OCI-LY7 (cell line): ENCODE measurements at regions not wholly inside any gene's neighbourhood (a gene's known extent, or its start where the extent isn't known, plus 50 kb on each side); places are given as distances from the start of the nearest gene placed in this dataset.
A peak's percentile ranks its signal among the peaks of the same experiment; 100 is the strongest.

ENCODE experiments used
- BruUV-seq: library from RNA; stranded (reverse); fragments of 400-500 nt; replicated peaks from 2 replicates; lab custom pipeline; 2021; lab: Mats Ljungman, UMichigan
- CTCF ChIA-PET: fragments of 300-600 bp; sonication (Branson Sonifier 250); formaldehyde crosslinking; loops from one replicate; lab custom pipeline; 2022; ENCODE audit warnings: antibody characterized with exemption; ENCODE audit not compliant: unreplicated experiment; lab: Charles Lee
- POLR2A ChIA-PET: fragments of 300-600 bp; sonication (Branson Sonifier 250); formaldehyde crosslinking; loops from one replicate; lab custom pipeline; 2022; ENCODE audit warnings: antibody characterized with exemption; lab: Charles Lee
- DNase-seq: peaks from one replicate; pipeline ENCODE4 v3.0.0-alpha.2; 2015; ENCODE audit warnings: low spot score
- H2AFZ ChIP-seq: fragments of 200-600 bp; sonication (generic), shearing (Covaris generic); 2 replicates; pipeline ENCODE4 v1.6.1; 2014; ENCODE audit warnings: mild to moderate bottlenecking, antibody characterized with exemption, low read length, moderate library complexity
- H3K27ac ChIP-seq: fragments of 200-600 bp; sonication (generic); 2 replicates; pipeline ENCODE4 v1.5.1; 2014; ENCODE audit warnings: mixed run types, low read depth, mild to moderate bottlenecking, moderate library complexity, low read length, inconsistent platforms; ENCODE audit not compliant: poor library complexity, severe bottlenecking
- H3K36me3 ChIP-seq: fragments of 200-600 bp; sonication (generic); 2 replicates; pipeline ENCODE4 v1.6.1; 2014; ENCODE audit warnings: mild to moderate bottlenecking, antibody characterized with exemption, low read length, moderate library complexity, mixed read lengths; ENCODE audit not compliant: insufficient read depth
- H3K4me1 ChIP-seq: fragments of 200-600 bp; sonication (generic); 2 replicates; pipeline ENCODE4 v1.5.1; 2014; ENCODE audit warnings: mild to moderate bottlenecking, low read length; ENCODE audit not compliant: insufficient read depth, poor library complexity, severe bottlenecking
- H3K4me2 ChIP-seq: fragments of 200-600 bp; sonication (generic); 2 replicates; pipeline ENCODE4 v1.6.1; 2014; ENCODE audit warnings: mild to moderate bottlenecking, low read length
- H3K4me3 ChIP-seq: fragments of 200-600 bp; sonication (generic); 2 replicates; pipeline ENCODE4 v1.5.1; 2014; ENCODE audit warnings: mild to moderate bottlenecking, low read depth, low read length; ENCODE audit not compliant: poor library complexity, severe bottlenecking
- H3K79me2 ChIP-seq: fragments of 200-600 bp; sonication (generic); 2 replicates; pipeline ENCODE4 v1.6.1; 2016; ENCODE audit warnings: low read depth, mild to moderate bottlenecking, low read length, moderate library complexity, mixed read lengths; ENCODE audit not compliant: insufficient read depth
- H3K9me2 ChIP-seq: fragments of 200-600 bp; sonication (generic); 2 replicates; pipeline ENCODE4 v1.6.1; 2016; ENCODE audit warnings: mild to moderate bottlenecking, low read length, mixed read lengths; ENCODE audit not compliant: insufficient read depth
- H3K9me3 ChIP-seq: fragments of 200-600 bp; sonication (generic); 2 replicates; pipeline ENCODE4 v1.6.1; 2014; ENCODE audit warnings: mild to moderate bottlenecking, mixed run types, low read length, mixed read lengths
- H4K20me1 ChIP-seq: fragments of 200-600 bp; sonication (generic); 2 replicates; pipeline ENCODE4 v1.6.1; 2014; ENCODE audit warnings: mild to moderate bottlenecking, antibody characterized with exemption, low read length, moderate library complexity, mixed read lengths; ENCODE audit not compliant: insufficient read depth
- EZH2phosphoT487 ChIP-seq: fragments of 200-600 bp; sonication (generic); IDR thresholded peaks from 2 replicates; pipeline ENCODE4 v1.6.1; 2018; ENCODE audit warnings: low read depth, borderline replicate concordance, mild to moderate bottlenecking, mixed run types, antibody characterized with exemption, low read length, moderate library complexity, mixed read lengths
- intact Hi-C: fragments of 100-400 bp; cut with micrococcal nuclease; formaldehyde crosslinking; loops from one replicate; pipeline ENCODE4 v1.10.0; 2022; ENCODE audit not compliant: unreplicated experiment
- TF ChIP-seq, protein P1 (sequence below): fragments of 200-600 bp; sonication (generic); conservative IDR thresholded peaks from 2 replicates; pipeline ENCODE4 v1.5.1; 2014; ENCODE audit warnings: mild to moderate bottlenecking, antibody characterized with exemption, low read length, moderate library complexity, mixed read lengths

DNA sequence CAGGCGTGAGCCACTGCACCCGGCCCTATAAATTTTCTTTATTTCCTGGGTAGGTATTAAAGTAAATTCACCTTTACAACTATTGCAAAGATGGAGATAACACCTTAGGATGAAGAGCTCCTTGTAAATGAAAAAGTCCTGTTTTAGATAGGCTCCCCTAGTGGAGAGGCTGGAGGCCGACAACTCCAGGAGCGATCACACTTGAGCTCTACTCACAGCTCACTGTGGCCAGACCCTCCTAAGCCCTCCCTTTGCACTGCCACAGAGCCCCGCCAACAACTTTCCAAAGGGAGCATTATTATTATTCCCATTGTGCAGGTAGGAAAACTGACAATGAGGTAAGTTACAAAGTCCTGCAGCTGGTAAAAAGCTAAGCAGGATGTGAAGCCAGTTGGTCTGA is 139.1 kb upstream of the ERCC6L2 start:
- intact Hi-C loops: no loop called here
- Histone ChIP-seq H2AFZ (no peak overlapping the region), H3K79me2 (no peaks in the 10 kb centered on the region), H3K4me1 (no peaks in the 10 kb centered on the region), H3K9me3 (no peaks in the 10 kb centered on the region), H3K36me3 (no peaks in the 10 kb centered on the region), H3K4me2 (no peak overlapping the region), H4K20me1 (no peaks in the 10 kb centered on the region), H3K9me2 (no peaks in the 10 kb centered on the region), H3K27ac (no peak overlapping the region), H3K4me3 (no peak overlapping the region)
- TF ChIP-seq, protein P1, sequence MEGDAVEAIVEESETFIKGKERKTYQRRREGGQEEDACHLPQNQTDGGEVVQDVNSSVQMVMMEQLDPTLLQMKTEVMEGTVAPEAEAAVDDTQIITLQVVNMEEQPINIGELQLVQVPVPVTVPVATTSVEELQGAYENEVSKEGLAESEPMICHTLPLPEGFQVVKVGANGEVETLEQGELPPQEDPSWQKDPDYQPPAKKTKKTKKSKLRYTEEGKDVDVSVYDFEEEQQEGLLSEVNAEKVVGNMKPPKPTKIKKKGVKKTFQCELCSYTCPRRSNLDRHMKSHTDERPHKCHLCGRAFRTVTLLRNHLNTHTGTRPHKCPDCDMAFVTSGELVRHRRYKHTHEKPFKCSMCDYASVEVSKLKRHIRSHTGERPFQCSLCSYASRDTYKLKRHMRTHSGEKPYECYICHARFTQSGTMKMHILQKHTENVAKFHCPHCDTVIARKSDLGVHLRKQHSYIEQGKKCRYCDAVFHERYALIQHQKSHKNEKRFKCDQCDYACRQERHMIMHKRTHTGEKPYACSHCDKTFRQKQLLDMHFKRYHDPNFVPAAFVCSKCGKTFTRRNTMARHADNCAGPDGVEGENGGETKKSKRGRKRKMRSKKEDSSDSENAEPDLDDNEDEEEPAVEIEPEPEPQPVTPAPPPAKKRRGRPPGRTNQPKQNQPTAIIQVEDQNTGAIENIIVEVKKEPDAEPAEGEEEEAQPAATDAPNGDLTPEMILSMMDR: peak; percentile 64
- no peak for TF ChIP-seq EZH2phosphoT487
- ChIA-PET CTCF (interaction anchor here (1.1 kb wide), 1 partner anchor 10 kb away, joined by 3 read pairs; no protein-coding TSS in a partner anchor), POLR2A (interaction anchor here (0.6 kb wide), 1 partner anchor 191 kb away, joined by 3 read pairs; no protein-coding TSS in a partner anchor)
- peak; percentile 9 for DNase-seq
- no TSS peak for BruUV-seq

DNA sequence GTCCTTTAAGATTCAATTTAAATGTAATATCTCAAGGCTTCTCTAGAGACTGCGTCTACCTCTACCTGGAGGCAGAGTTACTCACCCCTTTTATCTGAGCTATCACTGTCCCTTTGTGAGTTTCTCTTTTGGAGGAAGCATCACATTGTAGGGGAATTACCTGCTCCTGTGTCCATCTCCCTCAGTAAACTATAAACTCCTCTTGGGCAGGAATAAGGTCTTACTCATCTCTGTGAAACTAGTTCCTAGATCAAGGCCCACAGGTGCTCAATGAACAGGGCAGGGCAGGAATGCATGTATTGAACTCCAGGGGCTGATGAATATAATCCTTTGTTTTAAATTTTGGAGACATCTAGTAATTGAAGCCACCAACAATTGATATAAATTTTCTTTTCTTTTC is 139.8 kb upstream of the ERCC6L2 start:
- POLR2A ChIA-PET: no interaction called here
- Histone ChIP-seq H3K4me1 (no peaks in the 10 kb centered on the region), H2AFZ (no peak overlapping the region), H3K9me3 (no peaks in the 10 kb centered on the region), H3K9me2 (no peaks in the 10 kb centered on the region), H3K4me2 (no peak overlapping the region), H3K79me2 (no peaks in the 10 kb centered on the region), H4K20me1 (no peaks in the 10 kb centered on the region), H3K27ac (no peak overlapping the region), H3K36me3 (no peaks in the 10 kb centered on the region), H3K4me3 (no peak overlapping the region)
- CTCF ChIA-PET: interaction anchor here (1.1 kb wide), 1 partner anchor 9 kb away, joined by 3 read pairs; no protein-coding TSS in a partner anchor
- TF ChIP-seq EZH2phosphoT487: no peak
- TF ChIP-seq, protein P1: no peak
- intact Hi-C loops: no loop called here
- BruUV-seq: no TSS peak
- DNase-seq: no peak

DNA sequence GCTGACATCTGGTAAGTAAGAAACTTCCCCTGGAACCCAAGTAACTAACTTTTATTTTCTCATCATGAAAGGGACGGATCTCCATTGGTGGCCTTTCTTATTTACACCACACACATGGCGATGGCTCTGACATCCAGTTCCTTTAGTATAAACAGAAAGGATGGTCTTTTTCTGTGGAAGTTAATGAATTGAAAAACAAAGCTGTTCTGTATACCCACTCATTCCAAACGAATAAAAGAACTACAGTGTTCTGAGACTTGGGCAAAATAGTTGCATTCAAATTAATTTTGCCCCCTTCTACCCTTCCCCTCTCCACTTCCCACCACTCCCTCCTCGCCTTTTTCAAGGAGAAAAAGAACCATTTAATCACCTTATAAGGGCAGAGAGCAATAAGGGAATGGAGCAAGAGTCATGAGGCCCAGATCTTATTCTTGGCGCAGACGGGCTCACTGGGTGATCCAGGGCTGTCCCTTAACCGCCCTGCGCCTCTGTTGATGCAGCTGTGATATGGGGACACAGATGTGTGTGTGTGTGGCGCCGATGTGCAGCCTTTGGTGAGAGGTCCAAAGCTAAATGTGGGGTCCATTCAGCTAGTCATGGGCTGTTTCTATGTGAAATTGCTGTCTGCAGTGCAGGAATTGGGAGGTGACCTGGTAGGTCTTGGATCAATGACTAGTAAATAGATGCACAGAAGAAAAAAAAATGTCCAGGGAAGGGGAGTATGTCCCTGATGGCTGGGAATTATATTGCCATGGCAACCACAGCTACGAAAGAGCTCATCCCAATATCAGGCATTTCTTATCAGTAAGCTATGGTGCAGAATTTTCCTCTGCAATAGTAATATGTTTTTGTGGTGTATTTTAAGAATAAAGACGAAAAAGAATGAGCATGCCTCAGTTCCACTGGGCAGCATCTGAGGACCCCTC is 141.5 kb upstream of the ERCC6L2 start:
- intact Hi-C loops: no loop called here
- H3K4me1 ChIP-seq: no peaks in the 10 kb centered on the region
- CTCF ChIA-PET: no interaction called here
- POLR2A ChIA-PET: no interaction called here
- H2AFZ ChIP-seq: no peak overlapping the region
- H3K4me2 ChIP-seq: no peak overlapping the region
- no peak overlapping the region for H3K4me3 ChIP-seq
- H3K79me2 ChIP-seq: no peaks in the 10 kb centered on the region
- BruUV-seq: no TSS peak
- no peaks in the 10 kb centered on the region for H3K36me3 ChIP-seq
- DNase-seq: no peak
- H3K9me3 ChIP-seq: no peaks in the 10 kb centered on the region
- H3K27ac ChIP-seq: no peak overlapping the region
- H3K9me2 ChIP-seq: no peaks in the 10 kb centered on the region
- TF ChIP-seq EZH2phosphoT487: no peak
- TF ChIP-seq, protein P1: no peak
- no peaks in the 10 kb centered on the region for H4K20me1 ChIP-seq
